Peyer's patch (tissue), 4 donors: ENCODE measurements at regions not wholly inside any gene's neighbourhood (a gene's known extent, or its start where the extent isn't known, plus 50 kb on each side); places are given as distances from the start of the nearest gene placed in this dataset.

ENCODE experiments used
- POLR2A ChIP-seq, 2 donors: fragments of 450-650 bp; IDR thresholded peaks; one replicate each; pipeline ENCODE4 v1.5.1; 2017; ENCODE audit warnings: antibody characterized with exemption in 2 of 2, mild to moderate bottlenecking in 2 of 2, moderate library complexity in 2 of 2
- TF ChIP-seq, protein P1 (sequence below), 6 experiments: fragments of 450-650 bp in 4 of 6; fragments of 200-600 bp in 2 of 6; sonication (generic) in 1 of 6; IDR thresholded peaks; one replicate each; pipeline ENCODE4 v1.5.1; 2017 to 2019; ENCODE audit warnings: antibody characterized with exemption in 6 of 6, mild to moderate bottlenecking in 3 of 6, moderate library complexity in 1 of 6

DNA sequence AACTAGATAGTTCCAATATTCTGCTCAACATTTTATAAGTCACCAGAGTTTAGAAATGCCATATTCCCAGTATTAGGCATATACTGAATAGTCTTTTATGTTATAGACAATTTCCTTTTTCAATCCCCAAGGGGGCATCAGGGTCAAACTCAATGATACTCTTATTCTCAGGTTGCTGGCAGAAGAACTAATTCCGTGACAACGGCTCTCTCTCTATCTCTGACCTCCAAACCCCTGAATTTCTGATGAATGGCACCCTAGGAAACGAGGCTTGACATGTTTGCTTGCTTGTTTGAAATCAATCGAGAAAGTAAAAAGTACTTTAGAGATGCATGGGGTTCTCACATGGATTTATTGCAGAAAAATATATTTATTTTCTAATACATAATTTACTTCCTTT lies 160.1 kb downstream of the CASP12 start:
- TF ChIP-seq, protein P1, sequence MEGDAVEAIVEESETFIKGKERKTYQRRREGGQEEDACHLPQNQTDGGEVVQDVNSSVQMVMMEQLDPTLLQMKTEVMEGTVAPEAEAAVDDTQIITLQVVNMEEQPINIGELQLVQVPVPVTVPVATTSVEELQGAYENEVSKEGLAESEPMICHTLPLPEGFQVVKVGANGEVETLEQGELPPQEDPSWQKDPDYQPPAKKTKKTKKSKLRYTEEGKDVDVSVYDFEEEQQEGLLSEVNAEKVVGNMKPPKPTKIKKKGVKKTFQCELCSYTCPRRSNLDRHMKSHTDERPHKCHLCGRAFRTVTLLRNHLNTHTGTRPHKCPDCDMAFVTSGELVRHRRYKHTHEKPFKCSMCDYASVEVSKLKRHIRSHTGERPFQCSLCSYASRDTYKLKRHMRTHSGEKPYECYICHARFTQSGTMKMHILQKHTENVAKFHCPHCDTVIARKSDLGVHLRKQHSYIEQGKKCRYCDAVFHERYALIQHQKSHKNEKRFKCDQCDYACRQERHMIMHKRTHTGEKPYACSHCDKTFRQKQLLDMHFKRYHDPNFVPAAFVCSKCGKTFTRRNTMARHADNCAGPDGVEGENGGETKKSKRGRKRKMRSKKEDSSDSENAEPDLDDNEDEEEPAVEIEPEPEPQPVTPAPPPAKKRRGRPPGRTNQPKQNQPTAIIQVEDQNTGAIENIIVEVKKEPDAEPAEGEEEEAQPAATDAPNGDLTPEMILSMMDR (IDR thresholded peaks at IDR 0.05), result no peak
- no peak for TF ChIP-seq POLR2A (IDR thresholded peaks at IDR 0.05)
